Heart left ventricle (tissue), 16 donors: ENCODE measurements at regions not wholly inside any gene's neighbourhood (a gene's known extent, or its start where the extent isn't known, plus 50 kb on each side); places are given as distances from the start of the nearest gene placed in this dataset.

Experiments used
- ATAC-seq, 4 donors: fragments of 200-7000 bp; cut with Tn5 transposase; one replicate each; pipeline ENCODE4 v1.9.1; 2020 to 2022; ENCODE audit warnings: moderate library complexity in 4 of 4, mild to moderate bottlenecking in 3 of 4, moderate number of reproducible peaks in 1 of 4
- DNase-seq, 5 donors: peaks; one replicate each; pipeline ENCODE4 v3.0.0-alpha.2; 2020
- H3K27ac ChIP-seq, 12 donors: fragments of 200-600 bp; sonication (generic) in 4 of 12; one replicate each; pipeline versions ENCODE4 v1.5.0 to v1.8.0; 2016 to 2022; ENCODE audit warnings: mild to moderate bottlenecking in 2 of 12
- H3K27me3 ChIP-seq, 9 donors: fragments of 200-600 bp; sonication (generic) in 2 of 9; one replicate each; pipeline versions ENCODE4 v1.5.1 to v1.8.0; 2016 to 2022; ENCODE audit warnings: mild to moderate bottlenecking in 3 of 9
- H3K36me3 ChIP-seq, 9 donors: fragments of 200-600 bp; sonication (generic) in 2 of 9; one replicate each; pipeline versions ENCODE4 v1.5.0 to v1.8.0; 2018 to 2022; ENCODE audit warnings: mild to moderate bottlenecking in 2 of 9
- H3K4me1 ChIP-seq, 12 donors: fragments of 200-600 bp; sonication (generic) in 4 of 12; one replicate each; pipeline versions ENCODE4 v1.5.0 to v1.8.0; 2016 to 2022; ENCODE audit warnings: mild to moderate bottlenecking in 3 of 12
- H3K4me3 ChIP-seq, 12 donors: fragments of 200-600 bp; sonication (generic) in 4 of 12; one replicate each; pipeline versions ENCODE4 v1.5.0 to v1.8.0; 2017 to 2022; ENCODE audit warnings: mild to moderate bottlenecking in 9 of 12, moderate library complexity in 4 of 12
- H3K9me3 ChIP-seq, 12 donors: fragments of 200-600 bp; sonication (generic) in 4 of 12; one replicate each; pipeline versions ENCODE4 v1.5.0 to v1.8.0; 2016 to 2022; ENCODE audit warnings: mild to moderate bottlenecking in 1 of 12
- CTCF ChIP-seq, 12 donors: fragments of 200-600 bp; sonication (generic) in 4 of 12; IDR thresholded peaks; one replicate each; pipeline versions ENCODE4 v1.5.0 to v1.8.0; 2018 to 2022; ENCODE audit warnings: antibody characterized with exemption in 12 of 12, mild to moderate bottlenecking in 5 of 12
- POLR2A ChIP-seq, 2 donors: fragments of 450-650 bp; IDR thresholded peaks; one replicate each; pipeline ENCODE4 v1.6.1; 2017; ENCODE audit warnings: antibody characterized with exemption in 2 of 2, mild to moderate bottlenecking in 2 of 2, moderate library complexity in 2 of 2
- WGBS, 4 donors: extraction: QIAGEN DNeasy Blood & Tissue Kit in 2 of 4; methylation state at CpG; one replicate each; pipeline versions ENCODE4 v1.1.5 to v1.1.7; 2013 to 2018; 5-methylcytosine and 5-hydroxymethylcytosine counted together
- intact Hi-C, 10 donors: fragments of 100-400 bp; cut with DNase I; formaldehyde crosslinking; loops; one replicate each; pipeline versions ENCODE4 v1.11.1 to v1.14.2; 2022
- donor health status: ischemic (EF 13 %, LVEDD 7.1; RV severe dilation, severe dysfunction).
- donor health status: healthy with polysubstance abuse.
- donor health status: DM: no; HTN: yes; CAD: no.
- donor health status: DM: no; HTN: no; CAD: no.
- donor health status: ischemic (EF 25% LVEDD 6.9; RV normal size, moderate dysfunction).
- donor health status: ischemic (EF 25% LVEDD 5.7; RV mildly dilated, moderate dysfunction).
- donor health status: healthy.
- donor health status: DM: yes; HTN: yes; CAD: no.
- donor health status: ischemic (EF 35%, LVEDD 5.7; RV mildly dilated, moderate dysfunction).
- donor health status: nonischemic (EF 11% LVEDD 7.7; RV severe dilation, severe dysfunction).
- donor health status: DM: yes; HTN: yes; CAD: no.
- donor health status: PGD.
- donor health status: ischemic (EF 29% LVEDD 5.4; RV normal size, mild dysfunction).
- donor health status: nonischemic (EF 23%, LVEDD 6.1; RV moderate dilation, normal function).

GRCh38 chr4:82266345-82266744 is 107.4 kb downstream of the HNRNPD start:
- DNase-seq (no peak), ATAC-seq (no peak)
- intact Hi-C loops: loop anchor here in 8 of 10 donors (5.0 to 10.0 kb wide), 5 partner anchors 422 to 859 kb away; no protein-coding TSS in a partner anchor
- Histone ChIP-seq H3K4me3 (no peak overlapping the region), H3K36me3 (no peaks in the 10 kb centered on the region), H3K27me3 (peaks cover 0 to 3% (median 0%) of the 10 kb centered on the region in 9 donors), H3K4me1 (peaks cover 0 to 8% (median 0%) of the 10 kb centered on the region in 12 donors), H3K9me3 (no peaks in the 10 kb centered on the region), H3K27ac (no peak overlapping the region)
- no peak for TF ChIP-seq CTCF (IDR thresholded peaks at IDR 0.05)
- no peak for TF ChIP-seq POLR2A (IDR thresholded peaks at IDR 0.05)
- 63 to 73% (median 66%) methylated on average over 2 of the region's 2 CpGs for WGBS, 4 donors

DNA sequence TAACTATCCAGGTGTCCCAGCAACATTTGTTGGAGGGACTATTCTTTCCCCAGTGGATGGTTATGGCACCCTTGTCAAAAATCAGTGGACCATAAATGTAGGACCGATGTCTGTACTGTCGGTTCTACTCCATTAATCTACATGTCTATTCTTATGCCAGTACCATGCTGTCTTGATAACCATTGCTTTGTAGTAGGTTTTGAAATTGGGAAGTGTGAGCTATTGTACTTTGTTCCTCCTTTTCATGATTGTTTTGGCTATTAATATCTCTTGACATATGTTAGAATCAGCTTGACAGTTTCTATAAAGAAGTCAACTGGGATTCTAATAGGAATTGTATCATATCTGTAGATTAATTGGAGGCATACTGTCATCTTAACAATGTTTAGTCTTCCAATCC is 112.7 kb downstream of the HNRNPD start:
- WGBS, 4 donors: 77 to 88% (median 83%) methylated on average over 2 of the region's 2 CpGs
- no peak overlapping the region for H3K27ac ChIP-seq
- H3K4me1 ChIP-seq: no peaks in the 10 kb centered on the region
- peaks cover 0 to 5% (median 0%) of the 10 kb centered on the region in 12 donors for H3K9me3 ChIP-seq
- ATAC-seq (no peak), DNase-seq (no peak)
- no peaks in the 10 kb centered on the region for H3K36me3 ChIP-seq
- TF ChIP-seq CTCF (IDR thresholded peaks at IDR 0.05) (no peak), POLR2A (IDR thresholded peaks at IDR 0.05) (no peak)
- no peaks in the 10 kb centered on the region for H3K27me3 ChIP-seq
- no peak overlapping the region for H3K4me3 ChIP-seq
- intact Hi-C loops: loop anchor here in 3 of 10 donors (10.0 kb wide), 3 partner anchors 416 to 806 kb away; no protein-coding TSS in a partner anchor

- Histone ChIP-seq H3K27me3 (no peaks in the 10 kb centered on the region), H3K4me3 (no peak overlapping the region), H3K9me3 (peaks cover 0 to 5% (median 0%) of the 10 kb centered on the region in 12 donors), H3K36me3 (no peaks in the 10 kb centered on the region), H3K4me1 (no peaks in the 10 kb centered on the region), H3K27ac (no peak overlapping the region)
- ATAC-seq: no peak
- no peak for DNase-seq
- intact Hi-C loops: loop anchor here in 3 of 10 donors (10.0 kb wide), 3 partner anchors 416 to 806 kb away; no protein-coding TSS in a partner anchor
- TF ChIP-seq CTCF (IDR thresholded peaks at IDR 0.05): no peak
- TF ChIP-seq POLR2A (IDR thresholded peaks at IDR 0.05): no peak
Observed at GRCh38 chr4:82260632-82261031, 113.2 kb downstream of the HNRNPD start.

DNA sequence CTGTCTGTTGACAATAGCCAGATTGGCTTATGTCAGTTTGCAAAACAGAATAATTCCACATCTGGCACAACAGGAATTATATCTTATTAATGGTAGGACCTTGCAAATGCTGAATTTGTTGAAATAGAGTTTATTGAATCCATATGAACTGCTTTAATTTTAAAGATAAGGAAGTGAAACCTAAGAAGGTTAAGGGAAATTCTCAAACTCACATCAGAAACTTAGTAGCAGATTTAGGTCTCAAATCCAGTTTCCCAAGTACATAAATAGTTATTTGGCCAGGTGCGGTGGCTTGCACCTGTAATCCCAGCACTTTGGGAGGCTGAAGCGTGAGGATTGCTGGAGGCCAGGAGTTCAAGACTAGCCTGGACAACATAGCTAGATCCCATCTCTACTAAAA is 117.1 kb downstream of the HNRNPD start:
- Histone ChIP-seq H3K4me1 (no peaks in the 10 kb centered on the region), H3K27me3 (no peaks in the 10 kb centered on the region), H3K27ac (no peak overlapping the region), H3K4me3 (no peak overlapping the region), H3K36me3 (no peaks in the 10 kb centered on the region), H3K9me3 (peaks cover 0 to 5% (median 0%) of the 10 kb centered on the region in 12 donors)
- ATAC-seq: no peak
- intact Hi-C loops: no loop called here
- no peak for DNase-seq
- TF ChIP-seq CTCF (IDR thresholded peaks at IDR 0.05) (no peak), POLR2A (IDR thresholded peaks at IDR 0.05) (no peak)
- 94 to 97% (median 96%) methylated on average over 2 of the region's 2 CpGs for WGBS, 4 donors
